ENCODE measurements at regions not wholly inside any gene's neighbourhood (a gene's known extent, or its start where the extent isn't known, plus 50 kb on each side); places are given as distances from the start of the nearest gene placed in this dataset.

DNA sequence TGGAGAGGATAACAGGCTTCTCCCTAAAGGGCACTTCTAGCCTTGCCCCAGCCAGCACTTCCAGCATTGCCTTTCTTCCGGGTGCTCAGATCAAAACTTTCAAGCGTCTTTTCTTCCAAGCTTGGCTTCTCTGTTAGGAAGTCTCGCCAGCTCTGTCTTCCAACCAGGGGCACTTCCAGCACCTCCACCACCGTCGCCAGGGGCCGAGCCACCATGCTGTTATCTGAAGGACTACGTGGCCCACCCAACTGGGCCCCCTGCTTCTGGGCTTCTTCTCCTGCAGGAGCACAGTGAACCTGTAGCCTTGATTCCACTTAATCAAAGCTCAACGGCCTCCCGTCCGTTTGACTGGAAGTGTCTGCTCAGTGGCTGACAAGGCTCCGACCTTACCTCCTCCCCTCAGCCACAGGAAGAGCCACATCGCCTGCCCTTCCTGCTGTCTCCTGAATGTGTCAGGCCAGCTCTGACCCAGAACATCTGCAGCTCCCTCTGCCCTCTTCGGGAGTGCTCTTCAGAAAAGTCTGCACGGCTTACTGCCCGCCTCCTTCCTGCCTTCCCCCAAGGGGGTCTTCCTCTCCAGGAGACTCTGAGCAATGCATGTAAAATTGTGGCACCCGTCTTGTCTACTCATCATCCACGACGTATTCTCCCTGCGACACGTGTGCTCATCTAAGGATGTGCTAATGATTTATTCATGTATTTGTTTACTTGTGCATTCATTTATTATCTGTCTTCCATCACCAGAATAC lies 527.0 kb downstream of the CDH26 start:
- FAIRE-seq, result no peak
- H3K27me3 Mint-ChIP-seq (ENCODE audit: low read depth, unreplicated experiment), result peaks cover 49% of the 10 kb centered on the region

DNA sequence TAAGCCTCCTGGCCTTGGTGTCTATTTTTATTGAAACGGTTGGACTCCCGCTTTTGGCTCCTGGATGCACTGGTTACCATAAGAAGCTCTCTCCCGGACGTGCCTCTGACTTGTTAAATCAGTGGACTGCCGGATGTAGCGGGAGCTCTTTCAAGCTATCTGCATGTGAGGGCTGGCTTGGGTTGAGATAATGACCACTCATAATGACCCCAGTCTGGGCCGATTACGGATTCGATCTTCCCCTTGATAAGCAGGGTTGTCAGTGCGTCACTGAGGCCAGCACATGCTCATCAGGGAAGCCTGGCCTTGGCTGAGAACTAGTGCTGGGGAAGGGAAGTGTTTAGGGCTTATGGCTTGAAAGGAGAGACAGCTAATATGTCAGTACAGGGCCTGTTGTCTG lies 528.1 kb downstream of the CDH26 start:
- Histone ChIP-seq H3K36me3 (ENCODE audit: insufficient read depth, low read length) (no peaks in the 10 kb centered on the region), H3K27ac (ENCODE audit: low read depth, low read length) (no peak overlapping the region), H3K4me3 (ENCODE audit: insufficient read depth, low read depth, low read length) (no peak overlapping the region), H3K9me3 (ENCODE audit: insufficient read depth, low read depth, low read length) (no peaks in the 10 kb centered on the region), H4K20me1 (ENCODE audit: insufficient read depth, low read length) (no peaks in the 10 kb centered on the region), H3K4me2 (ENCODE audit: low read length) (no peak overlapping the region), H3K27me3 (ENCODE audit: insufficient read depth, low read length) (no peaks in the 10 kb centered on the region), H2AFZ (ENCODE audit: low read depth, low read length) (no peak overlapping the region), H3K4me1 (ENCODE audit: insufficient read depth, low read length) (no peaks in the 10 kb centered on the region), H3K9ac (ENCODE audit: low read length) (no peak overlapping the region), H3K79me2 (ENCODE audit: insufficient read depth, low read length) (no peaks in the 10 kb centered on the region)
- Mint-ChIP-seq H3K4me3 (ENCODE audit: unreplicated experiment) (no peak overlapping the region), H3K27me3 (ENCODE audit: low read depth, unreplicated experiment) (peaks cover 47% of the 10 kb centered on the region), H3K4me1 (ENCODE audit: low read depth, unreplicated experiment) (no peaks in the 10 kb centered on the region), H3K27ac (ENCODE audit: unreplicated experiment) (no peak overlapping the region), H3K36me3 (ENCODE audit: low read depth, unreplicated experiment) (no peaks in the 10 kb centered on the region), H3K9me3 (ENCODE audit: unreplicated experiment) (no peaks in the 10 kb centered on the region)
- no peak for FAIRE-seq
- TF ChIP-seq EZH2 (IDR thresholded peaks at IDR 0.05; ENCODE audit: insufficient read depth, low read length), result no peak
- TF ChIP-seq, protein P1, sequence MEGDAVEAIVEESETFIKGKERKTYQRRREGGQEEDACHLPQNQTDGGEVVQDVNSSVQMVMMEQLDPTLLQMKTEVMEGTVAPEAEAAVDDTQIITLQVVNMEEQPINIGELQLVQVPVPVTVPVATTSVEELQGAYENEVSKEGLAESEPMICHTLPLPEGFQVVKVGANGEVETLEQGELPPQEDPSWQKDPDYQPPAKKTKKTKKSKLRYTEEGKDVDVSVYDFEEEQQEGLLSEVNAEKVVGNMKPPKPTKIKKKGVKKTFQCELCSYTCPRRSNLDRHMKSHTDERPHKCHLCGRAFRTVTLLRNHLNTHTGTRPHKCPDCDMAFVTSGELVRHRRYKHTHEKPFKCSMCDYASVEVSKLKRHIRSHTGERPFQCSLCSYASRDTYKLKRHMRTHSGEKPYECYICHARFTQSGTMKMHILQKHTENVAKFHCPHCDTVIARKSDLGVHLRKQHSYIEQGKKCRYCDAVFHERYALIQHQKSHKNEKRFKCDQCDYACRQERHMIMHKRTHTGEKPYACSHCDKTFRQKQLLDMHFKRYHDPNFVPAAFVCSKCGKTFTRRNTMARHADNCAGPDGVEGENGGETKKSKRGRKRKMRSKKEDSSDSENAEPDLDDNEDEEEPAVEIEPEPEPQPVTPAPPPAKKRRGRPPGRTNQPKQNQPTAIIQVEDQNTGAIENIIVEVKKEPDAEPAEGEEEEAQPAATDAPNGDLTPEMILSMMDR (IDR thresholded peaks at IDR 0.05; ENCODE audit: insufficient read depth, low read depth, low read length), result no peak
- no peak for DNase-seq (ENCODE audit: low read depth)

More for the DNA sequence above, 527.0 kb downstream of the CDH26 start:
- no peaks in the 10 kb centered on the region for H3K27me3 ChIP-seq (ENCODE audit: insufficient read depth, low read length)
- no peak overlapping the region for H3K4me2 ChIP-seq (ENCODE audit: low read length)
- TF ChIP-seq, protein P1 (IDR thresholded peaks at IDR 0.05; ENCODE audit: insufficient read depth, low read depth, low read length), result no peak
- TF ChIP-seq EZH2 (IDR thresholded peaks at IDR 0.05; ENCODE audit: insufficient read depth, low read length), result no peak
- no peak for DNase-seq (ENCODE audit: low read depth)
- no peaks in the 10 kb centered on the region for H3K36me3 ChIP-seq (ENCODE audit: insufficient read depth, low read length)
- no peak overlapping the region for H3K27ac ChIP-seq (ENCODE audit: low read depth, low read length)
- no peaks in the 10 kb centered on the region for H3K4me1 Mint-ChIP-seq (ENCODE audit: low read depth, unreplicated experiment)
- no peak overlapping the region for H3K4me3 Mint-ChIP-seq (ENCODE audit: unreplicated experiment)
- H3K9me3 Mint-ChIP-seq (ENCODE audit: unreplicated experiment), result no peaks in the 10 kb centered on the region
- no peaks in the 10 kb centered on the region for H3K36me3 Mint-ChIP-seq (ENCODE audit: low read depth, unreplicated experiment)
- no peaks in the 10 kb centered on the region for H3K9me3 ChIP-seq (ENCODE audit: insufficient read depth, low read depth, low read length)
- no peaks in the 10 kb centered on the region for H4K20me1 ChIP-seq (ENCODE audit: insufficient read depth, low read length)
- H3K27ac Mint-ChIP-seq (ENCODE audit: unreplicated experiment), result no peak overlapping the region
- no peaks in the 10 kb centered on the region for H3K79me2 ChIP-seq (ENCODE audit: insufficient read depth, low read length)
- H2AFZ ChIP-seq (ENCODE audit: low read depth, low read length), result no peak overlapping the region
- H3K9ac ChIP-seq (ENCODE audit: low read length), result no peak overlapping the region
- no peak overlapping the region for H3K4me3 ChIP-seq (ENCODE audit: insufficient read depth, low read depth, low read length)
- no peaks in the 10 kb centered on the region for H3K4me1 ChIP-seq (ENCODE audit: insufficient read depth, low read length)

DNA sequence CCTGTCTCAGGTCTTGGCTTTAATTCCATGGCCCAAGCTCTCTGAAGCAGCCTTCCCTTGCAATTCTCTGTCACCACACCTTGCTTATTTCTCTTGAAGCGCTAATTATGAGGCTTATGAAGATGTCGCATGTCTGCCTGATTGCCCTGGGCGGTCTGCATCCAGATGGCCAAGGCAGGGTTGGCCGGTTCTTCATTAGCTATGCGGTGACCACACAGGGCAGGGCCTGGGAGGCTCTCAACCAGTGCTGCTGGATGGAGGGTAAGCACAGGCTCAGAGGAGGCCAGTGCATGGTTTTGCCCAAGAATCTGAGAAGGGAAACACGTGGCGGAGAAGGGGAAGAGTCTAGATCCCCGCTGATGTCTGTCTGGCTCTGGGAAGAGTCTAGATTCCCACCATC lies 528.7 kb downstream of the CDH26 start:
- Mint-ChIP-seq H3K27ac (ENCODE audit: unreplicated experiment) (no peak overlapping the region), H3K36me3 (ENCODE audit: low read depth, unreplicated experiment) (no peaks in the 10 kb centered on the region), H3K27me3 (ENCODE audit: low read depth, unreplicated experiment) (peaks cover 42% of the 10 kb centered on the region), H3K9me3 (ENCODE audit: unreplicated experiment) (no peaks in the 10 kb centered on the region), H3K4me1 (ENCODE audit: low read depth, unreplicated experiment) (no peaks in the 10 kb centered on the region), H3K4me3 (ENCODE audit: unreplicated experiment) (no peak overlapping the region)
- Histone ChIP-seq H3K79me2 (ENCODE audit: insufficient read depth, low read length) (no peaks in the 10 kb centered on the region), H3K4me2 (ENCODE audit: low read length) (no peak overlapping the region), H3K4me3 (ENCODE audit: insufficient read depth, low read depth, low read length) (no peak overlapping the region), H4K20me1 (ENCODE audit: insufficient read depth, low read length) (no peaks in the 10 kb centered on the region), H3K27ac (ENCODE audit: low read depth, low read length) (no peak overlapping the region), H3K9ac (ENCODE audit: low read length) (no peak overlapping the region), H2AFZ (ENCODE audit: low read depth, low read length) (no peak overlapping the region), H3K36me3 (ENCODE audit: insufficient read depth, low read length) (no peaks in the 10 kb centered on the region), H3K9me3 (ENCODE audit: insufficient read depth, low read depth, low read length) (no peaks in the 10 kb centered on the region), H3K27me3 (ENCODE audit: insufficient read depth, low read length) (no peaks in the 10 kb centered on the region), H3K4me1 (ENCODE audit: insufficient read depth, low read length) (no peaks in the 10 kb centered on the region)
- no peak for DNase-seq (ENCODE audit: low read depth)
- no peak for FAIRE-seq
- TF ChIP-seq, protein P1 (IDR thresholded peaks at IDR 0.05; ENCODE audit: insufficient read depth, low read depth, low read length), result no peak
- TF ChIP-seq EZH2 (IDR thresholded peaks at IDR 0.05; ENCODE audit: insufficient read depth, low read length), result no peak

Data from astrocyte (in vitro differentiated cells and primary cell).